Neural progenitor cell (in vitro differentiated cells): ENCODE measurements at regions not wholly inside any gene's neighbourhood (a gene's known extent, or its start where the extent isn't known, plus 50 kb on each side); places are given as distances from the start of the nearest gene placed in this dataset.
A peak's percentile ranks its signal among the peaks of the same experiment; 100 is the strongest.

Experiments
- DNase-seq: peaks from one replicate; pipeline ENCODE4 v3.0.0-alpha.2; 2016; ENCODE audit warnings: low spot score
- H2AFZ ChIP-seq: fragments of 200-600 bp; sonication (generic); replicated peaks from 2 replicates; pipeline ENCODE4 v1.6.1; 2016; ENCODE audit warnings: antibody characterized with exemption
- H3F3A ChIP-seq: fragments of 200-600 bp; sonication (generic); 2 replicates; pipeline ENCODE4 v1.6.1; 2016; ENCODE audit warnings: antibody characterized with exemption, low read depth
- H3K27ac ChIP-seq: fragments of 200-600 bp; sonication (generic); 2 replicates; pipeline ENCODE4 v1.5.1; 2016; ENCODE audit warnings: mild to moderate bottlenecking
- H3K27me3 ChIP-seq: fragments of 200-600 bp; sonication (generic); 2 replicates; pipeline ENCODE4 v1.6.1; 2016; ENCODE audit warnings: mild to moderate bottlenecking, moderate library complexity
- H3K36me3 ChIP-seq: fragments of 200-600 bp; sonication (generic); 2 replicates; pipeline ENCODE4 v1.5.1; 2016
- H3K4me1 ChIP-seq: fragments of 200-600 bp; sonication (generic); 2 replicates; pipeline ENCODE4 v1.6.1; 2016; ENCODE audit warnings: mixed run types
- H3K4me2 ChIP-seq: fragments of 200-600 bp; sonication (generic); 2 replicates; pipeline ENCODE4 v1.6.1; 2016
- H3K4me3 ChIP-seq: fragments of 200-600 bp; sonication (generic); 2 replicates; pipeline ENCODE4 v1.5.1; 2016
- H3K79me2 ChIP-seq: fragments of 200-600 bp; sonication (generic); 2 replicates; pipeline ENCODE4 v1.6.1; 2016; ENCODE audit warnings: low read depth
- H3K9ac ChIP-seq: fragments of 200-600 bp; sonication (generic); 2 replicates; pipeline ENCODE4 v1.6.1; 2016
- H3K9me3 ChIP-seq: fragments of 200-600 bp; sonication (generic); 2 replicates; pipeline ENCODE4 v1.5.1; 2016; ENCODE audit warnings: low read depth
- H4K20me1 ChIP-seq: fragments of 200-600 bp; sonication (generic); 2 replicates; pipeline ENCODE4 v1.6.1; 2016; ENCODE audit warnings: low read depth
- H3K27ac Mint-ChIP-seq: 3 replicates; pipeline ENCODE4 v1.8.0; 2021; ENCODE audit warnings: mixed read lengths
- H3K27me3 Mint-ChIP-seq: 2 replicates; pipeline ENCODE4 v1.8.0; 2022; ENCODE audit warnings: low read depth, mild to moderate bottlenecking, inconsistent platforms, moderate library complexity, mixed read lengths; ENCODE audit not compliant: insufficient read depth
- H3K36me3 Mint-ChIP-seq: 3 replicates; pipeline ENCODE4 v1.8.0; 2021; ENCODE audit warnings: mixed read lengths
- H3K4me1 Mint-ChIP-seq: 3 replicates; pipeline ENCODE4 v1.8.0; 2021; ENCODE audit warnings: mixed read lengths
- H3K4me3 Mint-ChIP-seq: 3 replicates; pipeline ENCODE4 v1.8.0; 2021; ENCODE audit warnings: mild to moderate bottlenecking, moderate library complexity, mixed read lengths
- H3K9me3 Mint-ChIP-seq: 3 replicates; pipeline ENCODE4 v1.8.0; 2020; ENCODE audit warnings: mixed read lengths
- EZH2 ChIP-seq: fragments of 200-600 bp; sonication (generic); IDR thresholded peaks from 2 replicates; pipeline ENCODE4 v1.6.1; 2017; ENCODE audit warnings: antibody characterized with exemption, mild to moderate bottlenecking, moderate library complexity
- EZH2phosphoT487 ChIP-seq: fragments of 200-600 bp; sonication (generic); IDR thresholded peaks from 2 replicates; pipeline ENCODE4 v1.6.1; 2017; ENCODE audit warnings: antibody characterized with exemption
- TF ChIP-seq, protein P1 (sequence below): fragments of 200-600 bp; sonication (generic); IDR thresholded peaks from 2 replicates; pipeline ENCODE4 v1.5.1; 2017; ENCODE audit warnings: antibody characterized with exemption, mild to moderate bottlenecking

DNA sequence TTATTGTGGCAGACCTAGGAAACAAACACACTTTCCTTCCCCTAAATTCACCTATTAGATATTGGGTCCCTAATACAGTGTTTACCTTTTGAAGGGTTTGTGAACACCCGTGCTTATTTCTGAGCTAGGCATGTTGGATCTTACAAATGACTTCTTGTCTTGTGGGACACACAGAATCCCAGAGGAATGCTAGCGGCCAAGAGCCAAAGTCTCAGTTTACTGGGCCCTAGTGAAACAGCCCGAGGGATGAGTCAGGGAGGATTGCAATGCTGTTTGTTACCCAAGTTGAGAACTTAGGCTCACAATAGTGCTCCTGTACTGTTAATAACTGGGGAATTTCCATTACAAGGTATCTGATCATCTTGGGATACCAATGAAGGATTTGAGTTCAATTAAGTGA, 100.1 kb upstream of the AKT3 start:
- TF ChIP-seq EZH2: no peak
- TF ChIP-seq, protein P1, sequence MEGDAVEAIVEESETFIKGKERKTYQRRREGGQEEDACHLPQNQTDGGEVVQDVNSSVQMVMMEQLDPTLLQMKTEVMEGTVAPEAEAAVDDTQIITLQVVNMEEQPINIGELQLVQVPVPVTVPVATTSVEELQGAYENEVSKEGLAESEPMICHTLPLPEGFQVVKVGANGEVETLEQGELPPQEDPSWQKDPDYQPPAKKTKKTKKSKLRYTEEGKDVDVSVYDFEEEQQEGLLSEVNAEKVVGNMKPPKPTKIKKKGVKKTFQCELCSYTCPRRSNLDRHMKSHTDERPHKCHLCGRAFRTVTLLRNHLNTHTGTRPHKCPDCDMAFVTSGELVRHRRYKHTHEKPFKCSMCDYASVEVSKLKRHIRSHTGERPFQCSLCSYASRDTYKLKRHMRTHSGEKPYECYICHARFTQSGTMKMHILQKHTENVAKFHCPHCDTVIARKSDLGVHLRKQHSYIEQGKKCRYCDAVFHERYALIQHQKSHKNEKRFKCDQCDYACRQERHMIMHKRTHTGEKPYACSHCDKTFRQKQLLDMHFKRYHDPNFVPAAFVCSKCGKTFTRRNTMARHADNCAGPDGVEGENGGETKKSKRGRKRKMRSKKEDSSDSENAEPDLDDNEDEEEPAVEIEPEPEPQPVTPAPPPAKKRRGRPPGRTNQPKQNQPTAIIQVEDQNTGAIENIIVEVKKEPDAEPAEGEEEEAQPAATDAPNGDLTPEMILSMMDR: no peak
- TF ChIP-seq EZH2phosphoT487: no peak
- peaks cover 7% of the 10 kb centered on the region for H3K4me1 Mint-ChIP-seq

DNA sequence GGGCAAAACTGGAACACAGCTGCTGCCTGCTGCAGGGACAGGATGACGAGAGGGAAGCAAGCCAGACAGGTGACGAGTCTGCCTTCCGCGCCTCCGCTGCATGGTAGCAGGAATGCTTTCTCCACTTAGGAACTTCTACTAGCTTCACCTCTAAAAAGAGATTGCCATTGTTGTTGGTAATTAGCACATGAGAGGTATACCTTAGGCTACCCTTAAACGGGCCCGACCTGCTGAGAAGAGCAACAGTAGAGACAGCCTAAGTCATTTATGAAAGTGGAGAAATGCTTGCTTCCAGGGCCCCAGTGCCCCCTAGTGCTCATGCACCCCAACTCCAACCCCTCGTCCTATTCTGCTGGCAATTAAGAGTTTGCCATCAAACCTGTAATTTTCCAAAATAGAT, 96.9 kb upstream of the AKT3 start:
- H2AFZ ChIP-seq: no peak overlapping the region
- no peak overlapping the region for H3K4me3 Mint-ChIP-seq
- H3K9me3 ChIP-seq: no peaks in the 10 kb centered on the region
- no peak overlapping the region for H3K9ac ChIP-seq
- H3K27me3 ChIP-seq: no peaks in the 10 kb centered on the region
- peaks cover 4% of the 10 kb centered on the region for H3F3A ChIP-seq
- H3K36me3 ChIP-seq: no peaks in the 10 kb centered on the region
- H3K27me3 Mint-ChIP-seq: peaks cover 5% of the 10 kb centered on the region
- TF ChIP-seq, protein P1: peak; percentile 75
- TF ChIP-seq EZH2: no peak
- H3K79me2 ChIP-seq: no peaks in the 10 kb centered on the region
- H3K27ac Mint-ChIP-seq: peak overlapping the region; percentile 72
- no peaks in the 10 kb centered on the region for H3K4me1 ChIP-seq
- no peaks in the 10 kb centered on the region for H3K36me3 Mint-ChIP-seq
- DNase-seq: peak; percentile 59
- H3K4me2 ChIP-seq: peak overlapping the region; percentile 42
- H3K4me1 Mint-ChIP-seq: peaks cover 32% of the 10 kb centered on the region
- H3K4me3 ChIP-seq: no peak overlapping the region
- no peaks in the 10 kb centered on the region for H4K20me1 ChIP-seq
- no peaks in the 10 kb centered on the region for H3K9me3 Mint-ChIP-seq
- no peak overlapping the region for H3K27ac ChIP-seq

More for the DNA sequence above, 100.1 kb upstream of the AKT3 start:
- H3K36me3 Mint-ChIP-seq: no peaks in the 10 kb centered on the region
- no peak for DNase-seq
- no peak overlapping the region for H3K27ac ChIP-seq
- H3K79me2 ChIP-seq: no peaks in the 10 kb centered on the region
- no peak overlapping the region for H3K4me2 ChIP-seq
- H3K27me3 Mint-ChIP-seq: peaks cover 3% of the 10 kb centered on the region
- H3K27me3 ChIP-seq: no peaks in the 10 kb centered on the region
- no peaks in the 10 kb centered on the region for H3K9me3 Mint-ChIP-seq
- no peaks in the 10 kb centered on the region for H3K4me1 ChIP-seq
- H3K9ac ChIP-seq: no peak overlapping the region
- H3K9me3 ChIP-seq: no peaks in the 10 kb centered on the region
- peaks cover 4% of the 10 kb centered on the region for H3F3A ChIP-seq
- peak overlapping the region; percentile 37 for H3K27ac Mint-ChIP-seq
- H3K4me3 ChIP-seq: no peak overlapping the region
- H3K4me3 Mint-ChIP-seq: no peak overlapping the region
- no peaks in the 10 kb centered on the region for H4K20me1 ChIP-seq
- H2AFZ ChIP-seq: no peak overlapping the region
- no peaks in the 10 kb centered on the region for H3K36me3 ChIP-seq

DNA sequence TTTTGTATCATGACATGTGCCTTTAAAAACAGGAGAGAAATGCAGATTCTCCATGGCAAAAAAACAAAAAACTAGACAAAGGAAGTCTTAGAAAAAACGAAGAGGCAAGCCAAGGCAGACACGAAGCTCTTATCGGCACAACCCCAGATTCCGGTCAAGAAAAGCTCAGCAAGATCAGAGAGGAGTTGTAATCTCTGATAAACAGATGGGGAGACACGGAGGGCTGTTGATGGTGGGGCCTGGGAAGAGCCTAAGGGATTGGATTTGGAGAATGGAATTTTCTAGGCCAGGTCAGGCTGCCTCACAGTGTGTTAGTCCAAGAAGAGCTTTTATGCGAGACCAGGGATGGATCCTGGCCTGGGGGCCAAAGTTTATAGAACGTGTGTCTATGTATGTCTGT, 96.2 kb upstream of the AKT3 start:
- Histone ChIP-seq H3K4me1 (no peaks in the 10 kb centered on the region), H4K20me1 (no peaks in the 10 kb centered on the region), H3K27me3 (no peaks in the 10 kb centered on the region), H3K79me2 (no peaks in the 10 kb centered on the region), H3K9me3 (no peaks in the 10 kb centered on the region), H3K4me2 (no peak overlapping the region), H3F3A (peaks cover 4% of the 10 kb centered on the region), H2AFZ (no peak overlapping the region), H3K9ac (no peak overlapping the region), H3K36me3 (no peaks in the 10 kb centered on the region), H3K4me3 (no peak overlapping the region), H3K27ac (no peak overlapping the region)
- TF ChIP-seq, protein P1: no peak
- TF ChIP-seq EZH2phosphoT487 (no peak), EZH2 (no peak)
- peak overlapping the region; percentile 54 for H3K27ac Mint-ChIP-seq
- H3K36me3 Mint-ChIP-seq: no peaks in the 10 kb centered on the region
- no peak for DNase-seq
- no peak overlapping the region for H3K4me3 Mint-ChIP-seq
- no peaks in the 10 kb centered on the region for H3K9me3 Mint-ChIP-seq
- H3K4me1 Mint-ChIP-seq: peaks cover 36% of the 10 kb centered on the region
- peaks cover 5% of the 10 kb centered on the region for H3K27me3 Mint-ChIP-seq
